Mesendoderm (in vitro differentiated cells): ENCODE measurements at regions not wholly inside any gene's neighbourhood (a gene's known extent, or its start where the extent isn't known, plus 50 kb on each side); places are given as distances from the start of the nearest gene placed in this dataset.

Source experiments
- DNase-seq: peaks from one replicate; pipeline ENCODE4 v3.0.0; 2013
- H2AK5ac ChIP-seq: 2 replicates; pipeline ENCODE4 v1.6.1; 2013; ENCODE audit warnings: low read length, inconsistent platforms
- H2BK120ac ChIP-seq: 2 replicates; pipeline ENCODE4 v1.6.1; 2013; ENCODE audit warnings: low read depth, mild to moderate bottlenecking, low read length, moderate library complexity, mixed read lengths
- H2BK15ac ChIP-seq: replicated peaks from 2 replicates; pipeline ENCODE4 v1.6.1; 2013; ENCODE audit warnings: low read depth, mild to moderate bottlenecking, moderate library complexity
- H2BK5ac ChIP-seq: 2 replicates; pipeline ENCODE4 v1.6.1; 2013; ENCODE audit warnings: low read length, inconsistent platforms
- H3K18ac ChIP-seq: 2 replicates; pipeline ENCODE4 v1.6.1; 2013; ENCODE audit warnings: mild to moderate bottlenecking, low read length, mixed read lengths
- H3K23ac ChIP-seq: one replicate; pipeline ENCODE4 v1.6.1; 2013; ENCODE audit warnings: low read length
- H3K27ac ChIP-seq: 2 replicates; pipeline ENCODE4 v1.5.1; 2013; ENCODE audit warnings: low read depth, mild to moderate bottlenecking, inconsistent platforms, low read length, moderate library complexity
- H3K27me3 ChIP-seq: 2 replicates; pipeline ENCODE4 v1.6.1; 2013; ENCODE audit warnings: low read length, control low read depth, mild to moderate bottlenecking, inconsistent platforms; ENCODE audit not compliant: insufficient read depth, poor library complexity
- H3K36me3 ChIP-seq: 2 replicates; pipeline ENCODE4 v1.6.1; 2013; ENCODE audit warnings: low read length, inconsistent platforms; ENCODE audit not compliant: control insufficient read depth, insufficient read depth
- H3K4ac ChIP-seq: one replicate; pipeline ENCODE4 v1.6.1; 2013; ENCODE audit warnings: low read depth, mild to moderate bottlenecking, low read length, moderate library complexity
- H3K4me1 ChIP-seq: 2 replicates; pipeline ENCODE4 v1.6.1; 2013; ENCODE audit warnings: low read depth, low read length, inconsistent platforms; ENCODE audit not compliant: control insufficient read depth
- H3K4me2 ChIP-seq: 2 replicates; pipeline ENCODE4 v1.6.1; 2013; ENCODE audit warnings: low read length
- H3K4me3 ChIP-seq: 2 replicates; pipeline ENCODE4 v1.5.1; 2013; ENCODE audit warnings: mild to moderate bottlenecking, low read length
- H3K56ac ChIP-seq: one replicate; pipeline ENCODE4 v1.6.1; 2013; ENCODE audit warnings: low read length
- H3K79me1 ChIP-seq: 2 replicates; pipeline ENCODE4 v1.6.1; 2013; ENCODE audit warnings: low read length, inconsistent platforms
- H3K79me2 ChIP-seq: 2 replicates; pipeline ENCODE4 v1.6.1; 2013; ENCODE audit warnings: mild to moderate bottlenecking, low read length; ENCODE audit not compliant: control insufficient read depth, insufficient read depth
- H3K9ac ChIP-seq: 2 replicates; pipeline ENCODE4 v1.6.1; 2013; ENCODE audit warnings: low read length, inconsistent platforms
- H4K5ac ChIP-seq: one replicate; pipeline ENCODE4 v1.6.1; 2013; ENCODE audit warnings: low read length
- H4K8ac ChIP-seq: one replicate; pipeline ENCODE4 v1.6.1; 2013; ENCODE audit warnings: low read depth, mild to moderate bottlenecking, control low read depth, low read length, moderate library complexity
- WGBS: extraction: QIAGEN DNeasy Blood & Tissue Kit; methylation state at CpG from one replicate; pipeline ENCODE4 v1.1.7; 2013; ENCODE audit warnings: low lambda C conversion rate, missing lambda C conversion rate; ENCODE audit not compliant: insufficient coverage; ENCODE audit errors: extremely low coverage; 5-methylcytosine and 5-hydroxymethylcytosine counted together

- Histone ChIP-seq H3K27ac (no peak overlapping the region), H3K23ac (no peak overlapping the region), H3K36me3 (no peaks in the 10 kb centered on the region), H3K79me2 (no peaks in the 10 kb centered on the region), H2BK15ac (no peak overlapping the region), H3K9ac (no peak overlapping the region), H3K4me1 (no peaks in the 10 kb centered on the region), H3K27me3 (no peaks in the 10 kb centered on the region), H3K56ac (no peak overlapping the region), H3K79me1 (no peaks in the 10 kb centered on the region), H2BK5ac (no peak overlapping the region), H3K4me3 (no peak overlapping the region), H2AK5ac (no peak overlapping the region), H4K5ac (no peak overlapping the region), H3K18ac (no peak overlapping the region), H4K8ac (no peak overlapping the region), H3K4me2 (no peak overlapping the region), H2BK120ac (no peak overlapping the region), H3K4ac (no peak overlapping the region)
- DNase-seq, result no peak
- WGBS, result no CpG with 5 or more reads among the region's 2 CpGs
These were observed 861.3 kb upstream of the SEL1L start for GRCh38 chr14:82394916-82395315.

GRCh38 chr14:82398256-82398655, 864.6 kb upstream of the SEL1L start:
- Histone ChIP-seq H2BK15ac (no peak overlapping the region), H2BK120ac (no peak overlapping the region), H3K36me3 (no peaks in the 10 kb centered on the region), H3K79me2 (no peaks in the 10 kb centered on the region), H3K18ac (no peak overlapping the region), H2BK5ac (no peak overlapping the region), H4K5ac (no peak overlapping the region), H3K9ac (no peak overlapping the region), H3K56ac (no peak overlapping the region), H3K79me1 (no peaks in the 10 kb centered on the region), H3K27ac (no peak overlapping the region), H3K4me1 (no peaks in the 10 kb centered on the region), H3K27me3 (no peaks in the 10 kb centered on the region), H3K4ac (no peak overlapping the region), H3K4me3 (no peak overlapping the region), H2AK5ac (no peak overlapping the region), H4K8ac (no peak overlapping the region), H3K23ac (no peak overlapping the region), H3K4me2 (no peak overlapping the region)
- 100% methylated on average over 1 of the region's 4 CpGs for WGBS
- DNase-seq, result peak; percentile 23

DNA sequence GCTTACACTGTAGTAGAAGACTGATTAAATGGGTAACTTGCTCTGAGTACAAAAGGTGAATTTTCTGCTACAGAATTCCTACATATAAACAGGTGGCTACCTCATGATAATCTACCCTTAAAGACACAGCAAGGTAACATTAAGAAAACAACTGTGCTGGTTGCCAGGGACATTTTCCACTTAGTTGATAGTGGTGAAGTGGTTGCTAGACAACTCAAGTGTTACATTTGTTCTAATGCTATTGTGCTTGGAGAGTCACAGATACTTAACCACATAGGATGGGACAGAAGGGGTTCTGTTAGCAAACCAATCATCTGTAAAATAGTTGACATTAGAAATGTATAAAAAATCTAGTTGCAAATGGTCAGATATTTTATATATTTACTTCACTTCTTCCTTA, 870.3 kb upstream of the SEL1L start:
- no peak overlapping the region for H3K23ac ChIP-seq
- no peaks in the 10 kb centered on the region for H3K4me1 ChIP-seq
- H4K5ac ChIP-seq, result no peak overlapping the region
- no peak overlapping the region for H3K4ac ChIP-seq
- peak; percentile 57 for DNase-seq
- no peak overlapping the region for H2AK5ac ChIP-seq
- no peak overlapping the region for H2BK15ac ChIP-seq
- H3K4me2 ChIP-seq, result no peak overlapping the region
- H2BK120ac ChIP-seq, result no peak overlapping the region
- no peak overlapping the region for H2BK5ac ChIP-seq
- H3K79me1 ChIP-seq, result no peaks in the 10 kb centered on the region
- no peak overlapping the region for H3K4me3 ChIP-seq
- H3K27me3 ChIP-seq, result no peaks in the 10 kb centered on the region
- no peak overlapping the region for H3K56ac ChIP-seq
- no peaks in the 10 kb centered on the region for H3K79me2 ChIP-seq
- H4K8ac ChIP-seq, result no peak overlapping the region
- H3K18ac ChIP-seq, result no peak overlapping the region
- H3K27ac ChIP-seq, result no peak overlapping the region
- H3K9ac ChIP-seq, result no peak overlapping the region
- H3K36me3 ChIP-seq, result no peaks in the 10 kb centered on the region

- no peaks in the 10 kb centered on the region for H3K36me3 ChIP-seq
- no peak overlapping the region for H3K27ac ChIP-seq
- H4K8ac ChIP-seq, result no peak overlapping the region
- H3K79me2 ChIP-seq, result no peaks in the 10 kb centered on the region
- no peak overlapping the region for H2BK120ac ChIP-seq
- H2AK5ac ChIP-seq, result no peak overlapping the region
- WGBS, result no CpG with 5 or more reads among the region's 1 CpG
- no peak for DNase-seq
- no peak overlapping the region for H2BK5ac ChIP-seq
- H3K9ac ChIP-seq, result no peak overlapping the region
- no peaks in the 10 kb centered on the region for H3K79me1 ChIP-seq
- H4K5ac ChIP-seq, result no peak overlapping the region
- no peak overlapping the region for H3K4ac ChIP-seq
- H3K18ac ChIP-seq, result no peak overlapping the region
- no peak overlapping the region for H3K23ac ChIP-seq
- H3K4me3 ChIP-seq, result no peak overlapping the region
- H2BK15ac ChIP-seq, result no peak overlapping the region
- no peak overlapping the region for H3K56ac ChIP-seq
- no peaks in the 10 kb centered on the region for H3K4me1 ChIP-seq
- no peak overlapping the region for H3K4me2 ChIP-seq
- no peaks in the 10 kb centered on the region for H3K27me3 ChIP-seq
These were observed 876.4 kb upstream of the SEL1L start for GRCh38 chr14:82410064-82410463.

DNA sequence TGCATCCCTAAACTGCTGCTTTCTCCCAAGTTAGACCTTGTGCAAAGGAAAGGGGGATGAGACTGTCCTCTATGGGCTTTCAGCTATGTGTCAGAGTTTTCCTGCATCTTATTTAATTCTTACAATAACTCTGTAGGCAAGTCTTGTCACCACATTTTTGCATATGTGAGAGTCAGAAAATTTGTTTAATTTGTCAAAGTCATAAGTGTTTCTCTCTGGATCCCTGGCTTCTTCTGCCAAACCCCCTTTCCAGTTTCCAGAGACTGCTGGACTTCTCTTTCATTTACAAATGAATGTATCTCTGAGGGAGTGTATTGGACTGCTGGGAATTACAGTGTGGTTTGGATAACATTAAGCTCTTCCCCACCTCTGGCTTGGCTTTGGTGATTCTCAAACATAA, 877.6 kb upstream of the SEL1L start:
- H2BK5ac ChIP-seq, result no peak overlapping the region
- H2BK15ac ChIP-seq, result no peak overlapping the region
- H3K4me3 ChIP-seq, result no peak overlapping the region
- no peak overlapping the region for H3K18ac ChIP-seq
- H3K27ac ChIP-seq, result no peak overlapping the region
- no peak overlapping the region for H3K23ac ChIP-seq
- H3K27me3 ChIP-seq, result no peaks in the 10 kb centered on the region
- H3K36me3 ChIP-seq, result no peaks in the 10 kb centered on the region
- no peak overlapping the region for H4K8ac ChIP-seq
- no peak overlapping the region for H4K5ac ChIP-seq
- no peaks in the 10 kb centered on the region for H3K79me2 ChIP-seq
- H3K9ac ChIP-seq, result no peak overlapping the region
- no peak overlapping the region for H3K4me2 ChIP-seq
- no peaks in the 10 kb centered on the region for H3K79me1 ChIP-seq
- H3K56ac ChIP-seq, result no peak overlapping the region
- no peak for DNase-seq
- no peak overlapping the region for H2AK5ac ChIP-seq
- H3K4ac ChIP-seq, result no peak overlapping the region
- H2BK120ac ChIP-seq, result no peak overlapping the region
- no peaks in the 10 kb centered on the region for H3K4me1 ChIP-seq

DNA sequence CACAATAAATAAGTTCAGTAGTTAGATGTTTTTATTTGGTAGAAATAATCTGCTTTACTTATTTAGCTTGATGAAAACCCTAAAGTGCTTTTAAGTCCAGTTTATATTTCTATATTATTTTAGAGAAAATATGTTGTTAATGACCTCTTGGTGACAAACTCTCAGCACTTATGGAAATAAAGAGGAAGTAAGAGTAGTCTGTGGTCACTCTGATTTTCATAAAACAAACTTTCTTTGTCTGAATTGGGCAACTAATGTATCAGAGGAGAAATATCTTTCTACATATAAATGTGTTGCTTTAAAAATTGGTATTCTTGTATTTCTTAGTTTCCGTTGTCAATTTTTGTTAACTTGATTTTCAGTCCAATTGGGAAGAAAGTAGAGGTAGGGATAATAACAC, 878.9 kb upstream of the SEL1L start:
- no peak overlapping the region for H2AK5ac ChIP-seq
- H4K5ac ChIP-seq, result no peak overlapping the region
- H3K27ac ChIP-seq, result no peak overlapping the region
- H3K36me3 ChIP-seq, result no peaks in the 10 kb centered on the region
- H3K4me1 ChIP-seq, result no peaks in the 10 kb centered on the region
- no peak overlapping the region for H3K9ac ChIP-seq
- no peak overlapping the region for H2BK5ac ChIP-seq
- no peaks in the 10 kb centered on the region for H3K79me2 ChIP-seq
- no peak overlapping the region for H3K4ac ChIP-seq
- no peak overlapping the region for H3K56ac ChIP-seq
- H2BK15ac ChIP-seq, result no peak overlapping the region
- H3K23ac ChIP-seq, result no peak overlapping the region
- H2BK120ac ChIP-seq, result no peak overlapping the region
- no peak overlapping the region for H4K8ac ChIP-seq
- DNase-seq, result no peak
- no peaks in the 10 kb centered on the region for H3K27me3 ChIP-seq
- H3K4me2 ChIP-seq, result no peak overlapping the region
- no peak overlapping the region for H3K4me3 ChIP-seq
- H3K18ac ChIP-seq, result no peak overlapping the region
- no peaks in the 10 kb centered on the region for H3K79me1 ChIP-seq
- no CpG with 5 or more reads among the region's 1 CpG for WGBS
